ENCODE measurements at regions not wholly inside any gene's neighbourhood (a gene's known extent, or its start where the extent isn't known, plus 50 kb on each side); places are given as distances from the start of the nearest gene placed in this dataset.

GRCh38 chrX:39019056-39019455 lies 217.8 kb downstream of the MID1IP1 start:
- no peak for TF ChIP-seq RAD21 (IDR thresholded peaks at IDR 0.05; ENCODE audit: low read length)
- no peak for TF ChIP-seq CTCF (IDR thresholded peaks at IDR 0.05)
- TF ChIP-seq YY1 (IDR thresholded peaks at IDR 0.05; ENCODE audit: low read depth): no peak
- TF ChIP-seq RCOR1 (IDR thresholded peaks at IDR 0.05; ENCODE audit: low read length): no peak
- TF ChIP-seq POLR2AphosphoS5 (IDR thresholded peaks at IDR 0.05; ENCODE audit: low read depth, low read length): no peak
- TF ChIP-seq RFX5 (IDR thresholded peaks at IDR 0.05; ENCODE audit: low read length): no peak
- no peak for TF ChIP-seq SIN3A (IDR thresholded peaks at IDR 0.05; ENCODE audit: borderline replicate concordance, low read depth, low read length)
- TF ChIP-seq JUND (IDR thresholded peaks at IDR 0.05): no peak
- TF ChIP-seq FOXM1 (IDR thresholded peaks at IDR 0.05; ENCODE audit: low read depth): no peak
- TF ChIP-seq GABPA (IDR thresholded peaks at IDR 0.05; ENCODE audit: low read depth): no peak
- no peak for TF ChIP-seq MAX (IDR thresholded peaks at IDR 0.05; ENCODE audit: low read depth)
- no peak for TF ChIP-seq EP300 (IDR thresholded peaks at IDR 0.05; ENCODE audit: borderline replicate concordance in 1 of 2, low read depth in 1 of 2, low read length in 1 of 2)
